ENCODE measurements at regions not wholly inside any gene's neighbourhood (a gene's known extent, or its start where the extent isn't known, plus 50 kb on each side); places are given as distances from the start of the nearest gene placed in this dataset.

DNA sequence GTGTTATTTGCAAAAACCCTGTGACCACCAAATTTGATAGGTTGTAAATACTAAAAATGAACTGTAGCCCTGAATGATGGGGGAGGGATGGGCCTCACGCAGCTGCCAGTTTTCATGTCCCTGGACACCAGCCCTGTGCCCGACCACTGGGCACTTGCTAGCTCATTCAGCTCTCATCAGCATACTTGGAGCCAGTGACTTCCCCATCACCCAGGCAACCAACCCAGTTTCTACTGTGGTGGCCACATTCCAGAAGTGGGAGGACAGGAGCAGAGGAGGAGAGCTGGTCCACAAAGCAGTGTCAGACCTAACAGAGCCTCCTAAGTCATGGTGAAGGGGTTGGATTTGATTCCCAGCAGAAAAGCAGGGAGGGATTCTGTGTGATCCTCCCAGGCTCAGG is 128.2 kb downstream of the CPEB2 start:
- DNase-seq (ENCODE audit: low read depth) = no peak
- TF ChIP-seq, protein P1, sequence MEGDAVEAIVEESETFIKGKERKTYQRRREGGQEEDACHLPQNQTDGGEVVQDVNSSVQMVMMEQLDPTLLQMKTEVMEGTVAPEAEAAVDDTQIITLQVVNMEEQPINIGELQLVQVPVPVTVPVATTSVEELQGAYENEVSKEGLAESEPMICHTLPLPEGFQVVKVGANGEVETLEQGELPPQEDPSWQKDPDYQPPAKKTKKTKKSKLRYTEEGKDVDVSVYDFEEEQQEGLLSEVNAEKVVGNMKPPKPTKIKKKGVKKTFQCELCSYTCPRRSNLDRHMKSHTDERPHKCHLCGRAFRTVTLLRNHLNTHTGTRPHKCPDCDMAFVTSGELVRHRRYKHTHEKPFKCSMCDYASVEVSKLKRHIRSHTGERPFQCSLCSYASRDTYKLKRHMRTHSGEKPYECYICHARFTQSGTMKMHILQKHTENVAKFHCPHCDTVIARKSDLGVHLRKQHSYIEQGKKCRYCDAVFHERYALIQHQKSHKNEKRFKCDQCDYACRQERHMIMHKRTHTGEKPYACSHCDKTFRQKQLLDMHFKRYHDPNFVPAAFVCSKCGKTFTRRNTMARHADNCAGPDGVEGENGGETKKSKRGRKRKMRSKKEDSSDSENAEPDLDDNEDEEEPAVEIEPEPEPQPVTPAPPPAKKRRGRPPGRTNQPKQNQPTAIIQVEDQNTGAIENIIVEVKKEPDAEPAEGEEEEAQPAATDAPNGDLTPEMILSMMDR (IDR thresholded peaks at IDR 0.05; ENCODE audit: insufficient read depth, low read depth, low read length, missing control alignments) = no peak
- no peak overlapping the region for H3K4me3 ChIP-seq (ENCODE audit: low read length)

DNA sequence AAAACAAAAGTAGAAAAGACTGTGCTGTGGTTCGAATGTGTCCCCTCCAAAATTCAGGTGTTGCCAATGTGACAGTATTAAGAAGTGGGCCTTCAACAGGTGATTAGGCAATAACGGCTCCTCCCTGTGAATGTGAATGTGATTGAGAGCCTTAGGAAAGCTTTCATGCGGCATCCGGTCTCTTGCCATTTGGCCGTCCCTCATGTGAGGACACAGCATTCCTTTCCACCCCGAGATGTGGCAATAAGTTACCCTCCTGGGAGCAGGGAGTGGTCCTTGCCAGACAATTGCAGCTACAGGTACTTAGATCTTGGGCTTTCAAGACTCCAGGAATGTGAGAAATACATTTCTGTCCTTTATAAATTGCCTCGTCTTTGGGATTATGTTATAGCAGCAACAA is 129.3 kb downstream of the CPEB2 start:
- TF ChIP-seq, protein P1 (IDR thresholded peaks at IDR 0.05; ENCODE audit: insufficient read depth, low read depth, low read length, missing control alignments) = no peak
- no peak overlapping the region for H3K4me3 ChIP-seq (ENCODE audit: low read length)
- DNase-seq (ENCODE audit: low read depth) = peak; percentile 62

- DNase-seq (ENCODE audit: low read depth) = no peak
Observed at GRCh38 chr4:15132739-15133138, 130.5 kb downstream of the CPEB2 start.

GRCh38 chr4:15139599-15139998 is 137.3 kb downstream of the CPEB2 start:
- H3K4me3 ChIP-seq (ENCODE audit: low read length) = no peak overlapping the region
- TF ChIP-seq, protein P1 (IDR thresholded peaks at IDR 0.05; ENCODE audit: insufficient read depth, low read depth, low read length, missing control alignments) = no peak
- DNase-seq (ENCODE audit: low read depth) = no peak

More at GRCh38 chr4:15132739-15133138, 130.5 kb downstream of the CPEB2 start:
- no peak overlapping the region for H3K4me3 ChIP-seq (ENCODE audit: low read length)
- TF ChIP-seq, protein P1 (IDR thresholded peaks at IDR 0.05; ENCODE audit: insufficient read depth, low read depth, low read length, missing control alignments) = no peak

DNA sequence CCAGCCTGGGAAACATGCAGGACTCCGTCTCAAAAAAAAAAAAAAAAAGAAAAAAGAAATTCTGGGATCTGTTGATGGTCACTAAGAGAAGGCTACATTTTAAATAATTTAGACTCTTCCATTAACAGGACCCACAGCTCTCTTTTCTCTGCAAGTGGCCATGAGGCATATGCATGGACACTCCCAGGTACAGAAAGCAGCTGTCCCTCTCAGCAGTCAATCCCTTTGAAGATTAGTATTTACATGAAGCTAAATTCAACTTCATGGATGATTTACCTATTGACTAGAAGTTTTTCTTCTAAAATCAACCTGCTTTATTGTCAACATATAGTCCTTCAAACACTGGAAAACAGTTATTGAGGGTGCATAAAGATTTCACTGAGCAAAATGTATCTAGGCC is 139.9 kb downstream of the CPEB2 start:
- H3K4me3 ChIP-seq (ENCODE audit: low read length) = no peak overlapping the region
- TF ChIP-seq, protein P1 (IDR thresholded peaks at IDR 0.05; ENCODE audit: insufficient read depth, low read depth, low read length, missing control alignments) = no peak
- no peak for DNase-seq (ENCODE audit: low read depth)

DNA sequence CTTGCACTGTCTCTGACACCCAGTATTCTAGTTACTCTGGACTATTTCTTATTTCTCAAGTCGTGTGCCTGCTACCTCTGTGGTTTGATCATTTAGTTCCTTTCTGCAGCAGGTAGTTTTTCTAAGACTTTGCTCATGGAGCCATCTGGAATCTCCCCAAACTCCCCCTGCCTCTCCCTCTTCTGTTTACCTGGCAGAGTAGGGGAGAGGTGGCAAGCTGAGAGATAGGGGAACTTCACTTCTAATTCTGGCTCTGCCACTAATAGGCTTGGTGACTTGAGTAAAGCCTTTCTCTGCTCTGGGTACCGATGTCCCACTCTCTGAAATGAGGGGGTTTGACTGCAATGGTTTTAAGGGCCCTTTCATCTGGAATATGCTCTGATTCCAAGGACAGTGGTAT is 141.3 kb downstream of the CPEB2 start:
- no peak for DNase-seq (ENCODE audit: low read depth)
- TF ChIP-seq, protein P1 (IDR thresholded peaks at IDR 0.05; ENCODE audit: insufficient read depth, low read depth, low read length, missing control alignments) = no peak
- H3K4me3 ChIP-seq (ENCODE audit: low read length) = no peak overlapping the region

DNA sequence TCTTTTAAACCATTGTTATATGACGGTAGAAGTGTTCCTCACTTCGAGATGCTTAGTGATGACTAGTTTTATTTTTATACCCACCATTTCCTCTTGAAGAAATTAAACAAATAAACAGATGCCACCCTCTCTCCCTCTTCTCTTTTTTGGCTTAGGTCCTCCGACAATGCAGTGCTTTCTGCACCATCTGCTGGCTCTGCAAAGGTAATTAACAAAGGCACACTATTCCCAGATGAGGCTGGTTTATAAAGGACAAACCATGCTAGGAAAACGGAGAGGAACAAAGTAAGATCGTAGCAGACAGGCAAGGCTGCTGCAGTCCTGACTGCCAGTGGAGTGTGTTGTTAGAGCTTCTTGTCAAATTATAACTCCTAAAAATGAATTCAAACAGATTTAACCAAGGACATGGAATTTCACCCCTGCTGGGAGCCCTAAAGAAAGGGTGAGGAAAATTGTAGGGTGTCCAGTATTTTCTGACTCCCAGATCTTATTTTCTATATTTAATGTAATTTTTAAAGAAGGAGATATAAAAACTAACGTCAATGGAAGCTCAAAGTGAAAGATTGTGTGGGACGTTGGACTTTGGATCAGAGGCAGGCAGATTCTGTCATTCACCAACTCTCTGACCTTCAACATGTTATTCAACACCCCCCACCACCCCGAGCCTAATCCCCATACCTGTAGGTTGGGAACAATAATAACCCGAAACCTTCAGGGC is 142.1 kb downstream of the CPEB2 start:
- no peak for DNase-seq (ENCODE audit: low read depth)
- H3K4me3 ChIP-seq (ENCODE audit: low read length) = no peak overlapping the region
- TF ChIP-seq, protein P1 (IDR thresholded peaks at IDR 0.05; ENCODE audit: insufficient read depth, low read depth, low read length, missing control alignments) = peak; percentile 50

Measured in epithelial cell of esophagus (primary cell).